Liver (tissue), 7 donors: ENCODE measurements at regions not wholly inside any gene's neighbourhood (a gene's known extent, or its start where the extent isn't known, plus 50 kb on each side); places are given as distances from the start of the nearest gene placed in this dataset.

Experiments
- DNase-seq: peaks from one replicate; pipeline ENCODE4 v3.0.0-alpha.2; 2017; ENCODE audit warnings: low spot score
- H3K27ac ChIP-seq, 2 donors: one replicate each; pipeline ENCODE4 v1.7.0; 2013; ENCODE audit warnings: inconsistent platforms in 2 of 2, low read length in 2 of 2, control low read depth in 1 of 2, low read depth in 1 of 2, mild to moderate bottlenecking in 1 of 2
- H3K27me3 ChIP-seq, 4 donors: one replicate each; pipeline versions ENCODE4 v1.6.1 to v1.7.0; 2013; ENCODE audit warnings: low read length in 3 of 4, inconsistent platforms in 1 of 4, mild to moderate bottlenecking in 1 of 4, moderate library complexity in 1 of 4; ENCODE audit not compliant: control insufficient read depth in 4 of 4, insufficient read depth in 4 of 4
- H3K36me3 ChIP-seq, 4 donors: one replicate each; pipeline versions ENCODE4 v1.6.1 to v1.7.0; 2013; ENCODE audit warnings: low read length in 3 of 4, mild to moderate bottlenecking in 3 of 4, low read depth in 1 of 4, moderate library complexity in 1 of 4; ENCODE audit not compliant: control insufficient read depth in 4 of 4, insufficient read depth in 3 of 4
- H3K4me1 ChIP-seq, 4 donors: one replicate each; pipeline versions ENCODE4 v1.6.1 to v1.7.0; 2013; ENCODE audit warnings: low read length in 3 of 4, mild to moderate bottlenecking in 3 of 4, moderate library complexity in 1 of 4; ENCODE audit not compliant: control insufficient read depth in 4 of 4, insufficient read depth in 4 of 4
- H3K4me3 ChIP-seq, 3 donors: one replicate each; pipeline versions ENCODE4 v1.6.1 to v1.7.0; 2013; ENCODE audit warnings: low read length in 3 of 3, control low read depth in 1 of 3, low read depth in 1 of 3, mild to moderate bottlenecking in 1 of 3
- H3K9ac ChIP-seq, 2 donors: one replicate each; pipeline ENCODE4 v1.7.0; 2013; ENCODE audit warnings: low read length in 2 of 2, mild to moderate bottlenecking in 2 of 2, moderate library complexity in 2 of 2, control low read depth in 1 of 2, low read depth in 1 of 2
- H3K9me3 ChIP-seq, 4 donors: one replicate each; pipeline versions ENCODE4 v1.6.1 to v1.7.0; 2013; ENCODE audit warnings: low read length in 3 of 4; ENCODE audit not compliant: control insufficient read depth in 4 of 4
- ATF3 ChIP-seq: IDR thresholded peaks from 2 replicates; pipeline ENCODE4 v1.6.1; 2016; ENCODE audit warnings: antibody characterized with exemption
- CTCF ChIP-seq: fragments of 150-350 bp; IDR thresholded peaks from 2 replicates; pipeline ENCODE4 v1.5.1; 2017; ENCODE audit warnings: improper control_type of control experiment, low read depth, low read length; ENCODE audit not compliant: missing input control
- EGR1 ChIP-seq, 2 donors: IDR thresholded peaks; 2 replicates each; pipeline ENCODE4 v1.6.1; 2016 to 2018; ENCODE audit warnings: antibody characterized with exemption in 2 of 2, low read depth in 2 of 2
- FOXA1 ChIP-seq: IDR thresholded peaks from 2 replicates; pipeline ENCODE4 v1.6.1; 2016; ENCODE audit warnings: antibody characterized with exemption
- FOXA2 ChIP-seq: IDR thresholded peaks from 2 replicates; pipeline ENCODE4 v1.6.1; 2016; ENCODE audit warnings: antibody characterized with exemption
- GABPA ChIP-seq, 2 donors: IDR thresholded peaks in 1 of 2; conservative IDR thresholded peaks in 1 of 2; 2 replicates each; pipeline ENCODE4 v1.6.1; 2016; ENCODE audit warnings: antibody characterized with exemption in 2 of 2, mild to moderate bottlenecking in 1 of 2, moderate library complexity in 1 of 2
- HNF4A ChIP-seq, 2 donors: conservative IDR thresholded peaks; 2 replicates each; pipeline ENCODE4 v1.6.1; 2016; ENCODE audit warnings: antibody characterized with exemption in 2 of 2, mild to moderate bottlenecking in 2 of 2
- HNF4G ChIP-seq: IDR thresholded peaks from 2 replicates; pipeline ENCODE4 v1.6.1; 2016; ENCODE audit warnings: antibody characterized with exemption
- JUND ChIP-seq, 2 donors: IDR thresholded peaks; 2 replicates each; pipeline ENCODE4 v1.6.1; 2016; ENCODE audit warnings: antibody characterized with exemption in 2 of 2
- NR2F2 ChIP-seq: IDR thresholded peaks from 2 replicates; pipeline ENCODE4 v1.6.1; 2016; ENCODE audit warnings: antibody characterized with exemption
- RAD21 ChIP-seq, 2 donors: IDR thresholded peaks; 2 replicates each; pipeline ENCODE4 v1.6.1; 2016; ENCODE audit warnings: antibody characterized with exemption in 2 of 2, mild to moderate bottlenecking in 2 of 2
- RXRA ChIP-seq, 2 donors: IDR thresholded peaks; 2 replicates each; pipeline ENCODE4 v1.6.1; 2017 to 2018; ENCODE audit warnings: antibody characterized with exemption in 2 of 2, mild to moderate bottlenecking in 1 of 2
- SP1 ChIP-seq: IDR thresholded peaks from 2 replicates; pipeline ENCODE4 v1.6.1; 2018; ENCODE audit warnings: antibody characterized with exemption, mild to moderate bottlenecking
- TAF1 ChIP-seq: conservative IDR thresholded peaks from 2 replicates; pipeline ENCODE4 v1.6.1; 2016; ENCODE audit warnings: antibody characterized with exemption, mild to moderate bottlenecking
- YY1 ChIP-seq: IDR thresholded peaks from 2 replicates; pipeline ENCODE4 v1.6.1; 2016; ENCODE audit warnings: antibody characterized with exemption, mild to moderate bottlenecking
- ZBTB33 ChIP-seq: IDR thresholded peaks from 2 replicates; pipeline ENCODE4 v1.6.1; 2016; ENCODE audit warnings: antibody characterized with exemption
- TF ChIP-seq, protein P1 (sequence below): IDR thresholded peaks from 2 replicates; pipeline ENCODE4 v1.6.1; 2016; ENCODE audit warnings: antibody characterized with exemption
- TF ChIP-seq, protein P2 (sequence below): IDR thresholded peaks from 2 replicates; pipeline ENCODE4 v1.6.1; 2016; ENCODE audit warnings: antibody characterized with exemption, mild to moderate bottlenecking
- donor health status: healthy.
- donor health status: healthy.
- donor health status: healthy.
- donor health status: healthy.

DNA sequence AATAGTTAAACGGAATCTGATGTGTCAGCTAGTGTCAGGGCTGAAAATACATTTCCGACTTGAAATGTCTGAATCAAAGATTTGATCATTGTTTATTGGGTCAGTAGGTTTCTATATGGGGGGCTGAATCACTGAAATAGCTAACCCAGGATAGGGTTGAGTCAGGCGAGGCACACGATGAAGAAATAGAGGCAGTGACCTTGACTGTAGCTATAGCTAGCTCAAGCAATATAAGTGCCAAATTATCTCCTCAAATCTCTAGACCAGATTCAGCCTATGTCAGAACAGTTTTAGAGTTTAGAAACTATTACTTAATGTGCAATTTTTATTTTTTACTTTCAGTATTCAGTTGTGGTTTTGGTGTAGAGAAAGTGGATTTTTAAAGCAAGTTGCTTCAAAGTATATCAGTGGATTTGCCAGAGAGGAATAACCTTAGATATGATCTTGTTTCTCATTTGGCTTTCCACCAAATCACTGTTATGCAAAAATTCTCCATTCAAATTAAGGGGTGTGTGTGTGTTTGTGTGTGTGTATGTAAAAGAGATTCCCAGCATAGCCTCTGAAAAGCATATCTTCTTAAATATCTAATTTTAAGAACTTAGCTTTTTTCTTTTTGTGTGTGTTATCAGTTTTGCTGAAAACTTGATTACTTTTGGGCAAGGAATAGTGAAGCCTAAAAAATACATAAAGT is 100.3 kb upstream of the RPL34 start (continued):
- TF ChIP-seq ZBTB33 (no peak), EGR1 (IDR thresholded peaks at IDR 0.05; ENCODE audit: low read depth in 2 of 2) (no peak), GABPA (IDR thresholded peaks at IDR 0.05 in 1 of 2, conservative IDR thresholded peaks at IDR 0.05 in 1 of 2) (no peak)

- no peak overlapping the region for H3K9ac ChIP-seq
- no peaks in the 10 kb centered on the region for H3K36me3 ChIP-seq
- H3K9me3 ChIP-seq: no peaks in the 10 kb centered on the region
- DNase-seq: no peak
- H3K4me3 ChIP-seq: no peak overlapping the region
- H3K27me3 ChIP-seq: peaks cover 0 to 2% (median 0%) of the 10 kb centered on the region in 4 donors
- TF ChIP-seq, protein P1, sequence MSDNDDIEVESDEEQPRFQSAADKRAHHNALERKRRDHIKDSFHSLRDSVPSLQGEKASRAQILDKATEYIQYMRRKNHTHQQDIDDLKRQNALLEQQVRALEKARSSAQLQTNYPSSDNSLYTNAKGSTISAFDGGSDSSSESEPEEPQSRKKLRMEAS: no peak
- TF ChIP-seq SP1 (no peak), FOXA1 (no peak), CTCF (no peak), RAD21 (IDR thresholded peaks at IDR 0.05) (no peak), ZBTB33 (no peak), EGR1 (IDR thresholded peaks at IDR 0.05; ENCODE audit: low read depth in 2 of 2) (no peak), RXRA (IDR thresholded peaks at IDR 0.05) (no peak), GABPA (IDR thresholded peaks at IDR 0.05 in 1 of 2, conservative IDR thresholded peaks at IDR 0.05 in 1 of 2) (no peak), TAF1 (no peak), HNF4A (conservative IDR thresholded peaks at IDR 0.05) (no peak), HNF4G (no peak), JUND (IDR thresholded peaks at IDR 0.05) (no peak), NR2F2 (no peak), ATF3 (no peak), FOXA2 (no peak), YY1 (no peak)
- TF ChIP-seq, protein P2, sequence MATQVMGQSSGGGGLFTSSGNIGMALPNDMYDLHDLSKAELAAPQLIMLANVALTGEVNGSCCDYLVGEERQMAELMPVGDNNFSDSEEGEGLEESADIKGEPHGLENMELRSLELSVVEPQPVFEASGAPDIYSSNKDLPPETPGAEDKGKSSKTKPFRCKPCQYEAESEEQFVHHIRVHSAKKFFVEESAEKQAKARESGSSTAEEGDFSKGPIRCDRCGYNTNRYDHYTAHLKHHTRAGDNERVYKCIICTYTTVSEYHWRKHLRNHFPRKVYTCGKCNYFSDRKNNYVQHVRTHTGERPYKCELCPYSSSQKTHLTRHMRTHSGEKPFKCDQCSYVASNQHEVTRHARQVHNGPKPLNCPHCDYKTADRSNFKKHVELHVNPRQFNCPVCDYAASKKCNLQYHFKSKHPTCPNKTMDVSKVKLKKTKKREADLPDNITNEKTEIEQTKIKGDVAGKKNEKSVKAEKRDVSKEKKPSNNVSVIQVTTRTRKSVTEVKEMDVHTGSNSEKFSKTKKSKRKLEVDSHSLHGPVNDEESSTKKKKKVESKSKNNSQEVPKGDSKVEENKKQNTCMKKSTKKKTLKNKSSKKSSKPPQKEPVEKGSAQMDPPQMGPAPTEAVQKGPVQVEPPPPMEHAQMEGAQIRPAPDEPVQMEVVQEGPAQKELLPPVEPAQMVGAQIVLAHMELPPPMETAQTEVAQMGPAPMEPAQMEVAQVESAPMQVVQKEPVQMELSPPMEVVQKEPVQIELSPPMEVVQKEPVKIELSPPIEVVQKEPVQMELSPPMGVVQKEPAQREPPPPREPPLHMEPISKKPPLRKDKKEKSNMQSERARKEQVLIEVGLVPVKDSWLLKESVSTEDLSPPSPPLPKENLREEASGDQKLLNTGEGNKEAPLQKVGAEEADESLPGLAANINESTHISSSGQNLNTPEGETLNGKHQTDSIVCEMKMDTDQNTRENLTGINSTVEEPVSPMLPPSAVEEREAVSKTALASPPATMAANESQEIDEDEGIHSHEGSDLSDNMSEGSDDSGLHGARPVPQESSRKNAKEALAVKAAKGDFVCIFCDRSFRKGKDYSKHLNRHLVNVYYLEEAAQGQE: no peak
- no peaks in the 10 kb centered on the region for H3K4me1 ChIP-seq
- H3K27ac ChIP-seq: no peak overlapping the region
Observed at GRCh38 chr4:108519208-108519833, 101.1 kb upstream of the RPL34 start.
